Activated CD4-positive, alpha-beta T cell treated with anti-CD3 and anti-CD28 coated beads, Interleukin-2, amount 50 U/mL, for 16 hours (primary cell): ENCODE measurements at regions not wholly inside any gene's neighbourhood (a gene's known extent, or its start where the extent isn't known, plus 50 kb on each side); places are given as distances from the start of the nearest gene placed in this dataset.

Experiments used
- DNase-seq: peaks from one replicate; pipeline ENCODE4 v3.0.0-alpha.2; 2020

DNA sequence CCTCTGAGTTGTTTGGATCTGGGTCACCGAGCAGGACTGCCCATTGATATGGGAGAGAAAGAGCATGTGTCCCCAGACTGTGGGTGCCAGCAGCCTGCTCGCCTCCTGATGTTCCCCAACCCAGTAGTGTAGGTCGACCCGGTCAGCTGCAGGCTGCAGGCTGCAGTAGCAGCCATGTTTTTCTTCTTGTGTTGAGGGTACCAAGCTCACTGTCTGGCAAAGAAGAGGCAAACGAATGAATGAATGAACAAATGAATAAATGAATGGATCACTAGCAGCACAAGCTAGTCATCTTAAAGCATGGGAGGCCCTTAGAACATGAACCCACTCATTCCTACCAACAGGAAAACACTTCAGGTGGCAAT is 293.2 kb downstream of the SOX9 start:
- DNase-seq = no peak

DNA sequence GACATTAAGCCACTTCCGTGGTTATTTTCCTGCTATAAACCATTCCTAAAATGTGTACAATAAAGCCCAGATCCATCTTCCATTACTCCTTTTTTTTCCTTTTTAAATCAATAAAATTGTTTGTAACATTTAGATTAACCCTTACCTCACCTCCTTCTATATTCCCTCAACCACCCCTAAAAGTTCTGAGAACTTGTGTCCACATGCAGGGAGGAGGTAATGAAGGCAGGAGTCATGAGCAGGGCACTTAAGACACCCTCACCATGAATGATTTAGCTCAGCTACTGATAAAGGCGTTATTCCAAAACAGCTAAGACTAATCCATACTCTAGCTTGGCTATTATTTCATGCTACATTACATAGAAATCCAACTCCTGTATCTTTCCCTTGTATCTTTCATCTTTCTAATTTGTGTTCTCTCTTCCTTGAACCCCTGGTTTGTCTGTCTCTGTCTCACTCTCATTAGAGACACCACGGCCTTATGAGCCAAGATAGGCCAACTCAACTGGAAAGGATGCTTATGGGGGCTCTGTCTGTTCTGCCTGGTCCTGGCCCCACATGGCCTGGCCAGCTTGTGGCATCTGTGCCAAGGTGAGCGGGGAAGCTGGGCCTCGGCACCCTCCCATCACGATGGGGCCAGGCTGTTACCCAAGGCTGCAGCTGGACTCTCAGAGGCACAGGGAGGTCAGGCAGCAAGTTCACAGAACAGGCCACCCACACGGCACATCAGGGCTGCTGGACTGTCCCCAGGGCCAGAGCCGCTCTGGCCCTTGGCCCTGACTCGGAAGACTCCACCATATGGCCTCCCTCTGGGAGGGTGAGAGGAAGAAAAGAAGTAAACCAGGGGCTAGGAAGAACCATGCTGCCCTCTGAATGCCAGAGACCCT is 294.4 kb downstream of the SOX9 start:
- DNase-seq = no peak

DNA sequence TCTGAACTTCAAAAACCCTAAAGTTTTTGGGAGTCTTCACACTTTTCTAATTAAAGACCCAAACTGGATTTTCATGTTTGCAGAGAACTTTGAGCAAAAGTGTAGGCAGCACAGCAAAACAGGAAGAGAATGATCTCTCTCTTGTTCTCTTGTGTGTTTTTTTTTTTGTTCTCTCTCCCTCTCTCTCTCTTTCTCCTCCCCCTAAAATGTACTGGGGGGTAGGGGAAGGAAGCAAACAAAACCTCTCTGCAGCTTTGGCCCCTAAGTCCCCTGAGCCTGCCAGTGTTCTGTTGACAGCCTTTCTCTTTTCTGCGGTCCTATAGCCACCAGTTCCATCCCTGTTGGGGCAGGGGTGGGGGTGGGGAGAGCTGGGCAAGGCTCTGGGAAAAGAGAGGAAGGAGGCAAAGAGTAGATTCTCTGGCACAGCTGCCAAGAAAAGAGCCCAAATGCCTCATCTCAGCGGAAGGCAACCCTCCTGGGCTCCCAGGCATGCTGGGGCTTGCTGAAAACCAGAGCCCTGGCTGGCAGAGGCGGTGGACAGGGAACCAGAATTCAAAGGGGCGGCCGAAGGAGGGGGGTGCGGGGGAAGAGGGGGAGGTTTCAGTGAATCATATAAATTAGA is 295.3 kb downstream of the SOX9 start:
- DNase-seq = no peak

DNA sequence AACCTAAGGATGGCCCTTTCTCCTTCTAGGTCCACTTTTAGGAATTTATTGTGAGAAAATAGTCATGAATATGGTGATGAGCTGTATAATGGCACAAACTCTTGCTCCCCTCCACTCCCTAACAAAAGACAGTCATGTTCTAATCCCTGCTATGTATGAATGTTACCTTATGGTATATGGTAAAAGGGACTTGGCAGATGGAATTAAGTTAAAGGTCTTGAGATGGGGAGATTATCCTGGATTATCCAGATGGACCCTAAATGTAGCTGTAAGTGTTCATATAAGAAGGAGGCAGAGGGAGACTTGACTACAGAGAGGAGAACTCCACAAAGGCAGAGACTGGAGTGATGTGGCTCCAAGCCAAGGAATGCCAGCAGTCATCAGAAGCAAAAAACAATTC is 296.1 kb downstream of the SOX9 start:
- no peak for DNase-seq

DNA sequence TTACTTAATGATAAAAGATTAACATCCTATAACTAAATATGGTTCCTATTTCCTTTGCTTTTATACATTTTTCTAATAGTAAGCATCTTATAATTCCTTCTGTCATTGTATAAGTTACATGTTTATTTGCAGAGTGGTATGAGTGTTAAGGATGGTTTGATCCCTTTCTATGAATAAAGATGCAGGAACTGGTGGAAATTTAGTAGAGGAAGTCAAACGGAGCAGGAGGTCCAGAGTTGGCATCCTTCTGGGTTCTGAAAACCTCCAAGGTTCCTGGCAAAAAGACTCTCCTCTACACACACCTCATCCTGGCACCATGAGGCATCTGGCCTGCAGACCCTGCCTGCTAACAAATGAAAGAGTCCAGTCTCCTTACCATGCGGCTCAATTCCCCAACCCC is 296.8 kb downstream of the SOX9 start:
- DNase-seq = no peak

DNA sequence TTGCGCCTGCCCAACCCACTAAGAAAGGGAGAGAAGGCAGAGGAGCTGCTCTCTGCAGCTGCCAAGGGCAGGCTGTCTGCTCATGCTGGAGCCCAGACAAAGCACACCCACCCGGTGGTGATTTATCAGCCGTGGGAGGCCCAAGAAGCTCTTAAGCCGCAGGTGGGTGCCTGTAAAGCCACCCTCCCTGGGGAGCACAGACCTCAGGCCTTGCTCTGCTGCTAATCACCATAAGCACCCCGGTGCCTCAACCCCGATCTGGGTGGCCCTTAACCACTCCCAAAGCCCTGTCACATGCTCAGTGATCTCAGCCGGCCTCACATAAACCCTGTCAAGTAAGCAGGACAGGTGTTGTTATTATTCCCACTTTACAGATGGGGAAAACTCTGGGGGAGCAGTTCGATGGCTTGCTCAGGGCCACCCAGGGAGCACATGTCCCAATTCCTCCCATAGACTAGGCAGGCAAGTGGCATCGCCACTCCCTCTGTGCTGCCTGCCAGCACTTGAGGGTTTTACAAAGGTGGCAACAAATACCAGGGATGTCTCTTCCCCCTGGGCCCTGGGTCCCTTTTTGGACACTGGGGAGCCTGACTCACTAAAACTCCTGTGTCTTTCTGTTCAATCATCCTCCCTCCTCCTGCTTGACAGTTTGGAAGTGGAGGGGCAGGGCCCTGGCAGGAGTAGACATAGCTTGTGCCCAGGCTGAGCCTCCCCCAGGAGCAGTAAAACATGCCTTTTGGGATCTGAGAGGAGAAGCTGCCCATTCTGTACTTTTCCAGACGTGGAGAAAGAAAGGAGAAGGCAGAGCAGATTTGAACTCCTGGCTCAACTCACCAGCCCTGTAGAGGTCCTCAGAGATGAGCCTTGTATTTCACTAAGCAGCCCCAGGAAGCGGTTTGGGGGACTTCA is 299.3 kb downstream of the SOX9 start:
- no peak for DNase-seq

DNA sequence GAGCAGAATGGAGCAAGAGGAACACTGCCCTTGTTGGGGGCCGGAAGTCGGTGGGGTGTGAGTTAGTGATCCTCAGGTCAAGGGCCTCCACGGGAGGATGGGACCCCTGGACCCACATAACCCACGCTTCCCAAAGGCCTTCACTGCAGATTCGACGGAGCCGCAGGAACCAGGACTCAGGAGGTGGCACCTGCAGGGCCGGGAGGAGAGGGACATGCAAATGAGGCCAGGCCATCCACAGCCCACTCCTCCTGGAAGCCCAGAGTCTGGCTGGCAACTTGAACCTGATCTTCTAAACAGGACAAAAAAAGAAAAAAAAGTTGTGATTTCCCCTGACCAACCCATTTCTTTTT is 299.9 kb downstream of the SOX9 start:
- DNase-seq = no peak

DNA sequence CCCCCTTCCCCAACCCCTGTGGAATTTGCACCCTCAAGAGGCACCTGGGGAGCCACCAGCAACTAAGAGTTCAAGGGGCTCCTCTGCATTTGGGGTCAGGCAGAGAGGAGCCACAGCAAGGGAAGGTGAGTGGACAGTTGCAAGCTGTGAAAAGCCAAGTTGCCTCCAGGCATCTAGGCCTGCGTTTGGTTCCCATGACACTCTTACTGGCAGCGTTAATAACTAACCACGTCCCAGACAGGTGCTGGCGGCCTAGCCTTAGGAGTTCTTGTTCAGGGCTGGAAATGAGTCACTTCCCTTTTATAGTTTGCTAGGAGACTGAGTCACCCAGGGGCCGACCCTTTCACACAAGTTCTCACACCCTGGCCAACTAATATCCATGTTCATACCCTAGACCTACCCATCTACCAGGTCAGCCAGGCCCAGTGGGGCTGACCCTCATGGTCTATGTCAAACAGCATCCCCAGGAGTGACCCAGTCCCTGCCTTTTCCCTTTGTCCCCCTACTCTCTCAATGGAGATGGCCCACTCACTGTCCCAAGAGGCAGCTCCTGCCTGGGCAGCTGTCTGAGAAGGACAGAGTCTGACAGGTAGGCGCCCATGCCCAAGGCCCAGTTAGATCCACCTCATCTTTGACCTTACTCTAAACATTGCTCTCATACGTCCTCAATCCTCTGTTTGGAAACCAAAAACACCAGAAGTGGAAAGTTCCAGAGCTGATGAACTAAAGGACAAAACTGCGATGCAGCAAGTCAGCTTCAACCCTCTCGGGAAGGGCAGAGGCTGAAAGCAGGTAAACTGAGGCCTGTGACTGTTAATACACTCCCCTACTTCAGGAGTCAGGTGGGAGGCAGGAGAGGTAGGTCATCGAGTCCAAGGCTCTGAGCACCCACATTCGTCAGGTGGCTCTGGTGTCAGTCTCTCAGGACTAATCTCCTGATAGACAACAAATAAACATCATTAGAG is 300.6 kb downstream of the SOX9 start:
- peak; percentile 78 for DNase-seq

DNA sequence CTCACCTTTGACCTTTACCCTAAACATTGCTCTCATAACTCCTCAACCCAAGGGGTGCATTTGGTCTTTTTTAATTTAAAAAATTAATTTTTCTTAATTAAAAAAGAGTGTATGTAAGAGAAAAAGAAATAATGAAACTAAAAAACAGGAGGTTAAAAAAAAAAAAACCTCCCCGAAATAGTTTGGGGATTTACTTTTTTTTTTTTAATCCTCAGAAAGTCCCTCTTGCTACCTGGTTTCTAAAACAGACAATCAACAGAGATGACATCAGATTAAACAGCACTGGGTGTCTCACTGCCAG is 301.3 kb downstream of the SOX9 start:
- no peak for DNase-seq

DNA sequence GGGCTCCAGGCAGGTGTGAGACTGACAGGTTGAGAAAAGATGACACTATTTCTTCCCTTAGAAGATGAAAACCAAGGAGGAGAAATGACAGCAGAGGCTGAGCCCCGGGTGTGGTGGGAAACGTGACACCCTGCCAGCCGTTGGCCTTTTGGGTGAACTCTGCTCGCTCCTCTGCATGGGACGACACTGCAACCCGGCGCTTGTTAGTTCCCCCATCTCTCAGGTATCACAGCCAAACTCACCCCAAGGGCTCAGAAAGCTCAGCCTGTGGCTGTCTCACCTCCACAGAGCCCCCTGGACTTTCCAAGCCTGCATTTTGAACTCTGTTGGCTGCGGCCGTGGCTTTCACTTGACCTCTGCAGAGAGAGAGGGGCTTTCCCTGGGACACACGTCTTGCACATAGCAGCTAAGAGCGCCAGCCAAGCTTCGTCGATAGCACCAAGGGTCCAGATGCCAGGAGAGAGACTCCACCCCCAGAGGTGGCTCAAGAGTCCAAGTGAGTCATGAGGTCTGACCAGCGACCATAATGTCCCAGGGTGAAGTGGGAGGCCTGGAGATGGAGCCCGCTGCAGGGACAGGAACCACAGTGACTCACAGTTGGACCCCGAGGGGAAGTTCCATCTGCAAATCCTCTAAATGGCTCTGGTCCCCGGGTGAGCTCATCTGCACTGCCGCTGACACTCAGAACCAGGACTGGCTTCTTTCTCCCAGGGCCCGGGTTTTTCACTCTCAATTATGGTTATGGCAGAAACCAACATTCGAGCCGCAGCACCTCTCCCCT is 301.9 kb downstream of the SOX9 start:
- DNase-seq = peak; percentile 25

DNA sequence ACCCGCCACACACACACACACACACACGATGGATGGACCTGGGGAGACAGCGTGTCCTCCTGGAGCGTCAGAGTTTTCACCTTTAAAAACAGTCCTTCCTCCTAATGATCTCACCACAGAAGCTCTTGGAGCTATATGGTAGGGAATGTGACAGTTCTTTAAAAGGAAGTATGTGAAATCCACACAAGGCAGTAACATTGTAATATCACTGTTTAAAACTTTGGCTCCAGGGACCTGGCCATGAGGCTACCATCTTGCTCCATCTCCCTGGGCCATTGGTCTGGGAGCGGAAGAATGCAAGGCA is 302.4 kb downstream of the SOX9 start:
- no peak for DNase-seq

DNA sequence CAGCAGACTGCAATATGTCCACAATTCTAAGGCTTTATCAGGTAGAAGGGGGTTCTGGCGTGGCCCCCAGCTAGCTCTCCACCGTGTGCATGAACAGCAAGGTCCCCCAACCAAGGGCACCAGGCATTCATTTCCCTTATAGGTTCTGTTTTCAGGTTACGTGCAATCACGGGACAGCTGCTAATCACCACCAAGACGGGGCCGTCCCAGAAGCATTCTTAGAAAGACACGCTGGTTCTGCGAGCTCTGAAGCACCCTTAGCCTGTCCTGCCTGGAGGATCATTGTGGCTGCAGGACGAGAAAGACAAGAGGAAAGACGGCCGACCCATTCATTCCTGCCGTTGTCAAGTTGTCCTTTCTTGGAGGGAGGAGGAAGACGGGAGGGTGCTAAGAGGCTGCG is 302.9 kb downstream of the SOX9 start:
- no peak for DNase-seq

DNA sequence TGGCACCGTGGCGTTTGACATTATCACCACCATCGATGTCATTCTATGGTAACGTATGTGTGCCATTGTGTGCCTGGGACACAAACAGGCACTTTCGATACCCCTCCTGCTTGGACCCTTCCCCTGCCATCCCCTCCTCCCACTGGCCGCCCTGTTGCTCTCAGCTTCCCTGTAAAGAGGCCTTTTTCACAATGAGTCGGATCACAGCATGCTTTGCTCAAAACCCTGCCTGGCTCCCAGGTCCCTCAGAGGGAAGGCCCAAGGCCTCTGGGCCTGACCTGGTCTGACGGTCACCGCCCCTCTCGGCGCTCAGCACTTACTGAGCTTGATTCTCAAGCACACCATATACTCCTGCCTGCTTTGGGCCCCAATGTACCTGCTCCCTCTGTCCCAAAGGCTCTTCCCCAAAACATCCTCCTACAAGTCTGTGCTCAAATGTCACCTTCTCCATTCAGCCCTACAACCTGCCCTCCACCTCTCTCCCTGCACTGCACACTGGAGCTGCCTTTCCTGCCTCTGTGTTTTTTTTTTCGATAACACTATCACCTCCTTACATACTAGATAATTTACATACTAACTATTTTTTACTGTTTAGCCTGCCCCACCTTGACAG is 303.8 kb downstream of the SOX9 start:
- no peak for DNase-seq

DNA sequence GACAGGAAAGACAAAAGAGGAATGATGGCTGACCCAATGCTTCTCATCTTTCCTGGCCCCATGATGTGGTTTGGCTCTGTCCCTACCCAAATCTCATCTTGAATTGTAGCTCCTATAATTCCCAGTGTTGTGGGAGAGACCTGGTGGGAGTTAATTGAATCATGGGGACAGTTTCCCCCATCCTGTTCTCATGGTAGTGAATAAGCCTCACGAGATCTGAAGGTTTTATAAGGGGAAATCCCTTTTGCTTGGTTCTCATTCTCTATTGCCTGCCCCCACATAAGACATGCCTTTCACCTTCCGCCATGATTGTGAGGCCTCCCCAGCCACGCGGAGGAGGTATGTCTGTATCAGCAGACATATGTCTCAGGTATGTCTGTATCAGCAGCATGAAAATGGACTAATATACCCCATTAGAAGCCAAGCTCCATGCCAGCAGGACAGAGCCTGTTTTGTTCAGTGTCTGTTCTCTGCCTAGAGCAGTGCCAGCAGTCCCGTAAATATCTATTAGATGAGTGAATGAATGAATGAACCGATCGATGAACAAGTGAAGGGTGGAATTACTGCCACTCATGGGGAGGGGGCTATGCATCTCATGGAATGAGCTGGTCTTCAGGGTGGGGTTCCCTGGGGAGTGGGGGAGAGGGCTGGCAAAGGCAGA is 304.4 kb downstream of the SOX9 start:
- no peak for DNase-seq

DNA sequence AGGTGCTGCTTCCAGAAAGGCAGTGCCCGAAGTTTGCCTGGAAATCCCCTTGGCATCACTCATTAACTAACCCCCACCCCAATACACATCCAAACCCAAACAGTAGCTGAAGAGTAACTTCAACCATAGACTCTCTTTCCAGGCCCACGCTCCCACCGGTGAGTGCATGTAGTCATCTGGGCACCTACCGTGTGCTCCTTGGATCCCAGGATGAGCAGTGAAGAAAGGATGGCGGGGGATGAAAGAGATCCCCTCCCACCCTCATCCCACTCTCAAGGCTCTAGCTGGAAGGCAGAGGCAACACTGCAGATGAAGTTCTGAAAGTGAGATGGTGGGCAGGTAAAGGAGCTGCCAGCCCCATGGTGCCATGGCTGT is 305.0 kb downstream of the SOX9 start:
- no peak for DNase-seq

DNA sequence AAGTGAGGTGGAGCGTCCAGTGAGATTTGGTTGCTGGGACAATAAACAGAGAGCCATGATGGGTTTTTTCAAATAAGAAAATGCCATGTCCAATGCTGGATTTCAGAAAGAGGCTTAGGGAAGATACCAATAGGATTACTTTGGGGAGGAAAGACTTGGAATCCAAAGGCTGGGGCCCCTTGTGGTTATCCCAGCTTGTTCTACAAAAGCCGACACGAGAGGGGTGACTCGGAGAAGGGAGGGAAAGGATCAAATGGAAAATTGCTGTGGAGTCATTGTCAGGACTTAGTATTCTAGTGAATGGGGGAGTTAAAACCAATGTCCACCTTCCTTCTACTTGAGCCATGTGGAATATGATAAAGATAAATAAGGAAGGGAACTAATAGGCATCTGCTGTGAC is 305.5 kb downstream of the SOX9 start:
- DNase-seq = no peak

DNA sequence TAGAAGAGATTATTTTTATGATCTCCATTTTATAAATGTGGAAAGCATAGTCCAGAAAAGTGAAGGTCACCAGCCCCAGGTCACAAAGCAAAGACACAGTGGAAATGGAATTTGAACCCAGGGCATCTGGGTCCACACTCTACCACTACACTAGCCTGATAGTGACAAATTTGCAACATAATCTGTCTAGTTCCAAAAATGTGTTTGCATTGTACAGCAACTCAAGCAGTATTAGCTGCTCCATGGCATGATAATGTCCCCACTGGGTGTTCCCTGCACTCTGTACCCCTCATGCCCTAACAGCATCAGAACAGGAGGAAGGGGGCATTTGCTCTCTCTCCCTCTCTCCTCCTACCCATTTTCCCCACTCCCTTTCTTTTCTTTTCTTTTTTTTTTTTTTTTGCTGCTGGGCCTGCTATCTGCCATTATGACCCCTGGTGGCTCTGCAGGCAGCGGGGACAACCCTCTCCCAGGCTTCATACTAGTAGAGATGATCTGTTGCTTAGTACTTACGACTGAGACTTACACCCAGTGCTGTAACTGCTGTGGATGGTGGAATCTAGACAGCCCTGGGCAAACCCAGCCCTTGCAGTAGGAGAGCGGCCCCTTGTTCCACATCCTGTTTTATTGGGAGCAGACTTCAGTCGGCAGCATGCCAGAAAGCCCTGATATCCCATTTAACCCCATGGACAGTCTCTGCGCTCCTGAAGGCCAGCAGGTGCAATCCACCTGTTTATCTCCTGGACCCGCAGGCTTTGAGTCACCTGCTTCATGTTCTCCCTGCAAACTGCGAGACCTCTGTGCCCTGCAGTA is 306.3 kb downstream of the SOX9 start:
- no peak for DNase-seq

DNA sequence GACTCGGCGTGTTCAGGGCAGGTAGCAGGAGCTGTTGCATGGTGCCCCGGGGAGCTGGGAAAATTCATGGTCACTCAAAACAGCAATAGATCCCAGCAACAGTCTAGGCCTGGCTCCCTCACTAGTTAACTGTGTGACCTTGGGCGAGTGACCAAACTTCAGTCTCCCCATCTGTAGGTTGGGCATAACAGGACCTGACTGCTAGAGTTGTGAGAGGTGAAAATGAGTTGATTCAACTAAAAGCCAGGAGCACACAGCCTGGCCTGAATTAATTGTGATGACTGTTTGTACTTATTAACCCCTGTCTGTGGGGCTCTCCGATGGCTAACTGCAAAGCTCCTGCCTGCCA is 306.9 kb downstream of the SOX9 start:
- DNase-seq = no peak

DNA sequence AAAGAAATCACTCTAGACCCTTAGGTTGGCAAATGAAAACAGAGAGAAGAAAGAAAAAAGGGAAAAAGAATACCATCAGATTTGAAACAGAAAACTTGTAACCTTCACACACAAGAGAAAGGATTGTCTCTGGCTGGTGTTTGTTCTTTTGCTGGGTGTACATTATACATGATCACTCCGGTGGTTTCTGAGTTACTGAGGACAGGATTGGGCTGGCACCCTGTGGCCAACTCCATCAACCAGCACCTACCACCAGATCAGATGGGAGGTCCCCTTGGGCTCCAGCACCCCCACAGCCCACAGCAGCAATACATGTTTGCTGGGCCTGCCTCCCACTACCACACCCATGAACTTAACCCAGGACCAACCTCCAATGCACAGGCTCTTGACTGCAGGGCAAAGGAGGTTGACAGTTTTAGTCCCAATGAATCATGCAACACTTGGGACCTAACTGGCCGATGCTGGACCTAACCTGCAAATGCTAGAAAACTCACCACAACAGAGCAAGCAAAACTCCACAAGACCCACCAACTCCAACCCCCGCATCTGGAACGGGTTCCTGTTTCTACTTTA is 308.3 kb downstream of the SOX9 start:
- no peak for DNase-seq
